Memory B cell (primary cell): ENCODE measurements at regions not wholly inside any gene's neighbourhood (a gene's known extent, or its start where the extent isn't known, plus 50 kb on each side); places are given as distances from the start of the nearest gene placed in this dataset.

Experiments used
- ATAC-seq: fragments of 150-1000 bp; cut with Tn5 transposase; 2 replicates; pipeline ENCODE4 v1.10.0; 2021; ENCODE audit warnings: low read depth, mild to moderate bottlenecking, moderate library complexity
- DNase-seq, 2 donors: peaks; one replicate each; pipeline ENCODE4 v3.0.0; 2022; ENCODE audit warnings: low spot score in 2 of 2
- H3K27ac Mint-ChIP-seq: one replicate; pipeline ENCODE4 v1.8.0; 2022; ENCODE audit warnings: mild to moderate bottlenecking, moderate library complexity, mixed read lengths
- H3K27me3 Mint-ChIP-seq: one replicate; pipeline ENCODE4 v1.8.0; 2022; ENCODE audit warnings: mixed read lengths
- H3K36me3 Mint-ChIP-seq: one replicate; pipeline ENCODE4 v1.8.0; 2022; ENCODE audit warnings: mild to moderate bottlenecking, mixed read lengths
- H3K4me1 Mint-ChIP-seq: one replicate; pipeline ENCODE4 v1.8.0; 2022; ENCODE audit warnings: mixed read lengths
- H3K4me3 Mint-ChIP-seq: one replicate; pipeline ENCODE4 v1.8.0; 2022; ENCODE audit warnings: mild to moderate bottlenecking, moderate library complexity, mixed read lengths
- H3K9me3 Mint-ChIP-seq: one replicate; pipeline ENCODE4 v1.8.0; 2022; ENCODE audit warnings: mixed read lengths

DNA sequence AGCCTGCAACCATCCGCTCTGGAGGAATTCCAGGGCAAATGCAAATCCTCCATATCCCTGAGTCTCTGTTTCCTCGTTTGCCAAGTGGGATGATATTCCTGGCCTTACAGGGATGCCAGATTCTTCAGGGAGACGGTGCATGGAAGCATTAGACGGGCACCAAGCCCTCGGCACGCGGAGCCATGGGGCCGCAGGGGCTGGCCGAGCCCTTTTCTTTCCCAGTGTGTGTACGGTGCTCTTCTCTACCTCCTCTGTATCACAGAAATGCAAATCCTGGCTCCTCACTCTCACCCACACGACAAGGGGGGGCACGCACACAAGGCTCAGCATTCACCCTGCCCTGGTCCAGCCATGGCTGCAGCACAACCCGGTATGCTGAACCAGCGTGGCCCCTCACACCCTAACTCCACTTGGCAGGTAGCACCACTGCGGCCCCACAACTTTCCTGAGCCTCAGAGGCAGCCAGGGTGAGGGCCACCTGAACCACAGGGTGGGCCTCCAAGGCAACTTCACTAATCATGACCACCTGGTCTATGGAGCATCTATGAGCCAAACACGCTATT lies 64.1 kb upstream of the SALL3 start:
- H3K27me3 Mint-ChIP-seq = peaks cover 2% of the 10 kb centered on the region
- DNase-seq (no peak), ATAC-seq (no peak)
- H3K36me3 Mint-ChIP-seq = peaks cover 2% of the 10 kb centered on the region
- no peak overlapping the region for H3K27ac Mint-ChIP-seq
- no peak overlapping the region for H3K4me3 Mint-ChIP-seq
- peaks cover 8% of the 10 kb centered on the region for H3K9me3 Mint-ChIP-seq
- no peaks in the 10 kb centered on the region for H3K4me1 Mint-ChIP-seq

GRCh38 chr18:78918707-78919106 lies 60.9 kb upstream of the SALL3 start:
- H3K27me3 Mint-ChIP-seq = peaks cover 2% of the 10 kb centered on the region
- ATAC-seq (no peak), DNase-seq (no peak)
- peaks cover 8% of the 10 kb centered on the region for H3K9me3 Mint-ChIP-seq
- peaks cover 2% of the 10 kb centered on the region for H3K36me3 Mint-ChIP-seq
- H3K4me1 Mint-ChIP-seq = no peaks in the 10 kb centered on the region
- no peak overlapping the region for H3K27ac Mint-ChIP-seq
- no peak overlapping the region for H3K4me3 Mint-ChIP-seq

DNA sequence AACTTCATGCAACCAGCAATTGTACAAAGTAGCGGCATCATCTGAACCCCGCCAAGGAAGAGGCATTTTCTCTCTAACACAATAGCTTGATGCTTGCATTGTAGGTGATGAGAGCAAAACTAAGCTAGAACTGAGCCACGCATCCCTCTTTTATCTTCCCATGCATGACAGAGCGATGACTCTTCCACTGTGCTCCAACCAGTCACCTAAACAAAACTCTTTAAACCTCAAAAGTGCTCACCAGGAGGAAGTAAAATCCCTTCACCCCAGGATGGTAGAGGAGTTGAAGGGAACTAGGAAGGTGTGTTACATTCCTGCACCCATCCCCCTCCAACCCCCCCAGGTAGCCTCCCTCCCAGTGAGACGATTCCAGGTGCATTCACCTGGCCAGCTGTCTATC lies 59.7 kb upstream of the SALL3 start:
- Mint-ChIP-seq H3K4me3 (no peak overlapping the region), H3K27me3 (peaks cover 2% of the 10 kb centered on the region), H3K4me1 (no peaks in the 10 kb centered on the region), H3K27ac (no peak overlapping the region), H3K36me3 (peaks cover 2% of the 10 kb centered on the region), H3K9me3 (peaks cover 8% of the 10 kb centered on the region)
- no peak for DNase-seq
- no peak for ATAC-seq

GRCh38 chr18:78920456-78921138 lies 59.0 kb upstream of the SALL3 start:
- Mint-ChIP-seq H3K4me1 (no peaks in the 10 kb centered on the region), H3K27ac (no peak overlapping the region), H3K36me3 (peaks cover 2% of the 10 kb centered on the region), H3K27me3 (peaks cover 2% of the 10 kb centered on the region), H3K4me3 (no peak overlapping the region), H3K9me3 (peaks cover 8% of the 10 kb centered on the region)
- ATAC-seq (no peak), DNase-seq (no peak)

GRCh38 chr18:78922856-78923255 lies 56.8 kb upstream of the SALL3 start:
- ATAC-seq (no peak), DNase-seq (no peak)
- Mint-ChIP-seq H3K4me1 (no peaks in the 10 kb centered on the region), H3K9me3 (peaks cover 2% of the 10 kb centered on the region), H3K27me3 (no peaks in the 10 kb centered on the region), H3K4me3 (no peak overlapping the region), H3K36me3 (no peaks in the 10 kb centered on the region), H3K27ac (no peak overlapping the region)

DNA sequence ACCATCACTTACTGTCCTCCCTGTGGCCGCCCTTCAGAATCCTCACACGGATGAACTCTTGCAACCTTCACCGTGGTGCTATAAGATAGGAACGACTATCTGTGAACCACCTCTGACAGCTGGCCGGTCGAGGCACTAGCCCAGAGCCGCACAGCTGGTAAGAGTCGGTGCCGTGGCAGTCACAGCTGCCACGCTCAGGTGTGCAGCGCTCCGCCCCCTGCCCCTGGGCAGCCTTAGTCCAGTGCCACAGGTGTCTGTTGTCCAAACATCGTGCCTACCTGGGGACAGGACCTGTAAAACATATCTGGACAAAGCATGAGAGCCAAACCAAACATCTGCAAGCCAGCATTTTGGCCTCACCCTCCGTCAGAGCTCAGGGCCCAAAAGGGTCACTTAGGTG lies 55.3 kb upstream of the SALL3 start:
- ATAC-seq = no peak
- no peaks in the 10 kb centered on the region for H3K9me3 Mint-ChIP-seq
- DNase-seq = no peak
- H3K27me3 Mint-ChIP-seq = no peaks in the 10 kb centered on the region
- H3K27ac Mint-ChIP-seq = no peak overlapping the region
- no peaks in the 10 kb centered on the region for H3K36me3 Mint-ChIP-seq
- no peaks in the 10 kb centered on the region for H3K4me1 Mint-ChIP-seq
- H3K4me3 Mint-ChIP-seq = no peak overlapping the region

- H3K27me3 Mint-ChIP-seq = no peaks in the 10 kb centered on the region
- no peak overlapping the region for H3K27ac Mint-ChIP-seq
- H3K4me3 Mint-ChIP-seq = no peak overlapping the region
- no peaks in the 10 kb centered on the region for H3K4me1 Mint-ChIP-seq
- ATAC-seq (no peak), DNase-seq (no peak)
- no peaks in the 10 kb centered on the region for H3K36me3 Mint-ChIP-seq
- H3K9me3 Mint-ChIP-seq = no peaks in the 10 kb centered on the region
Observed at GRCh38 chr18:78924786-78925540, 54.7 kb upstream of the SALL3 start.

GRCh38 chr18:78925557-78926242 lies 53.9 kb upstream of the SALL3 start:
- Mint-ChIP-seq H3K36me3 (no peaks in the 10 kb centered on the region), H3K4me1 (no peaks in the 10 kb centered on the region), H3K27ac (no peak overlapping the region), H3K4me3 (no peak overlapping the region), H3K27me3 (no peaks in the 10 kb centered on the region), H3K9me3 (no peaks in the 10 kb centered on the region)
- ATAC-seq (no peak), DNase-seq (no peak)

DNA sequence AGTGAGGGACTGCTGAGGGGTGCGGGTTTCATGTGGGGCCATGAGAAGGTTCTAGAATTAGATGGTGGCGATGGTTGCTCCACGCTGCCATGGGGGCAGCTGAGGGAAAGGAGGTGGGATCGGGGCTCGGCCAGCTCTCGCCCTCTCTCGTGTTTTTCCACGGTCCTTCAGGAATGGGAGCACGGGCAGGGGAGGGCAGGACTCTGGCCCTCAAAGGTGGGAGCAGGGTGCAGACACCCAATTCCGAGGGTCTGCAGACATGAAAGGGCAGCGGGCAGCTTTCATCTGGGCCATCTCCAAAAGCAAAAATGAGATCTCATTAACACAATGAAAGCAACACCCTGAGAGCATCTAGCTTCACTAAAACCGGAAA lies 53.4 kb upstream of the SALL3 start:
- H3K4me1 Mint-ChIP-seq = no peaks in the 10 kb centered on the region
- H3K9me3 Mint-ChIP-seq = no peaks in the 10 kb centered on the region
- no peak overlapping the region for H3K4me3 Mint-ChIP-seq
- ATAC-seq (no peak), DNase-seq (no peak)
- no peaks in the 10 kb centered on the region for H3K27me3 Mint-ChIP-seq
- no peaks in the 10 kb centered on the region for H3K36me3 Mint-ChIP-seq
- H3K27ac Mint-ChIP-seq = no peak overlapping the region

DNA sequence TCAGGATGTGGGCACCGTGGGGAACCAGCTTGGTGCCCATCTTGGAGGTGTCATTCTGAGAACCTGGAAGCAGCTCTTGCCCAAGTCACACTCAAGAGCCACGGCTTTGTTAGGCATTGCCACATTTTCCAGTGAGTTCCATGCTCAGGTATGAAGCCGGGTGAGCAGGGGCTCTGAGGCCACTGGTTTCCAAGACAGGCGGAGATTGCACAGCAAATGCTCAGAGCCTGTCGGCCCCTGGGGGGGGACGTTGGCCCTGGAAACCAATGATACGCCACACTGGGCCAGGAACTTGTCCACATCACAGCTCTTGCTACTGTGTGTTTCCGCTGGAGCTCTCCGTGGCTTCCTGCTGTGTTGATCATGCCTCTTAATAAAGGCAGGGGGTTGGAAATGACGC lies 52.5 kb upstream of the SALL3 start:
- no peak overlapping the region for H3K27ac Mint-ChIP-seq
- no peaks in the 10 kb centered on the region for H3K36me3 Mint-ChIP-seq
- no peak for DNase-seq
- no peaks in the 10 kb centered on the region for H3K4me1 Mint-ChIP-seq
- no peak for ATAC-seq
- no peak overlapping the region for H3K4me3 Mint-ChIP-seq
- H3K27me3 Mint-ChIP-seq = no peaks in the 10 kb centered on the region
- no peaks in the 10 kb centered on the region for H3K9me3 Mint-ChIP-seq

DNA sequence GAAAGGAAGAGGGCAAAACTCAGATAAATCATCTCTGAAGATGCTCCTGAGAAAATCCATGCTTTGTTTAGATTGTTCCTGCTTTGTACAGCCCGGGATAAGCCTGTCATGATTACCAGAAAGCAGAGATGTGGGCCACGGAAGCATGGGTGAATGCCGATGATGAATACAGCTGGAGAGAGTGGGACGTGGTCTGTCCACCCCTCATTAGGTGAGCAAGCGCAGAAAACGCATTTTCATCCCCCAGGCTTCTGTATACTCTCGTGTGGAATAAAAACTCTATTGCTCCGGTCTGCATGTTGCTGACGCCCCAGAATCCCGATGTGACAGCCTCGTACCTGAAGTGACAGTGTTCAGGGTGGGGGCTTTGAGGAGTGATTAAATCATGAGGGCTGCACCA lies 52.0 kb upstream of the SALL3 start:
- H3K4me1 Mint-ChIP-seq = no peaks in the 10 kb centered on the region
- H3K36me3 Mint-ChIP-seq = no peaks in the 10 kb centered on the region
- DNase-seq = no peak
- no peaks in the 10 kb centered on the region for H3K27me3 Mint-ChIP-seq
- no peak overlapping the region for H3K4me3 Mint-ChIP-seq
- no peak for ATAC-seq
- no peak overlapping the region for H3K27ac Mint-ChIP-seq
- H3K9me3 Mint-ChIP-seq = no peaks in the 10 kb centered on the region

- no peak overlapping the region for H3K4me3 Mint-ChIP-seq
- ATAC-seq (no peak), DNase-seq (no peak)
- no peaks in the 10 kb centered on the region for H3K9me3 Mint-ChIP-seq
- no peak overlapping the region for H3K27ac Mint-ChIP-seq
- no peaks in the 10 kb centered on the region for H3K36me3 Mint-ChIP-seq
- H3K4me1 Mint-ChIP-seq = no peaks in the 10 kb centered on the region
- no peaks in the 10 kb centered on the region for H3K27me3 Mint-ChIP-seq
Observed at GRCh38 chr18:78928076-78928475, 51.5 kb upstream of the SALL3 start.

DNA sequence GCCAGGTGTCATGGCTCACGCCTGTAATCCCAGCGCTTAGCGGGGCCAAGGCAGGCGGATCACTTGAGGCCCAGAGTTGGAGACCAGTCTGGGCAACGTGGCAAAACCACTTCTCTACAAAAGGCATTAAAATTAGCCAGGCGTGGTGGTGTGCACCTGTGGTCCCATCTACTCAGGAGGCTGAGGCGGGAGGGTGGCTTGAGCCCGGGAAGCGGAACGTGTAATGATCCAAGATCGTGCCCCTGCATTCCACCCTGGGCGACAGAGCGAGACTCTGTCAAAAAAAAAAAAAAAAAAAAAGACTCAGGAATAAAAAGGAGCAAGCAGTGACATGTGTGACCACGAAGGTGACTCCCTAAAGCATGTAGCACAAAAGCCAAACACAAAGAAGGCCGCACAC lies 50.1 kb upstream of the SALL3 start:
- no peaks in the 10 kb centered on the region for H3K27me3 Mint-ChIP-seq
- ATAC-seq (no peak), DNase-seq (no peak)
- H3K36me3 Mint-ChIP-seq = no peaks in the 10 kb centered on the region
- no peak overlapping the region for H3K4me3 Mint-ChIP-seq
- H3K9me3 Mint-ChIP-seq = no peaks in the 10 kb centered on the region
- H3K4me1 Mint-ChIP-seq = no peaks in the 10 kb centered on the region
- no peak overlapping the region for H3K27ac Mint-ChIP-seq
